NT2/D1 (cell line): ENCODE measurements at regions not wholly inside any gene's neighbourhood (a gene's known extent, or its start where the extent isn't known, plus 50 kb on each side); places are given as distances from the start of the nearest gene placed in this dataset.

Experiments used
- SUZ12 ChIP-seq: IDR thresholded peaks from 2 replicates; pipeline ENCODE4 v1.6.1; 2011; ENCODE audit not compliant: insufficient read length, insufficient read depth; ENCODE audit errors: extremely low read depth
- YY1 ChIP-seq: IDR thresholded peaks from 2 replicates; pipeline ENCODE4 v1.6.1; 2011; ENCODE audit not compliant: insufficient read length, insufficient read depth
- ZNF274 ChIP-seq: IDR thresholded peaks from 2 replicates; pipeline ENCODE4 v1.6.1; 2011; ENCODE audit warnings: mild to moderate bottlenecking, low read depth, low read length

- TF ChIP-seq YY1: no peak
- TF ChIP-seq ZNF274: no peak
- TF ChIP-seq SUZ12: no peak
These were observed 252.9 kb upstream of the NRSN1 start for GRCh38 chr6:23873161-23873560.
